RWPE2 (cell line): ENCODE measurements at regions not wholly inside any gene's neighbourhood (a gene's known extent, or its start where the extent isn't known, plus 50 kb on each side); places are given as distances from the start of the nearest gene placed in this dataset.
"Not testable (repeated sequence)": the region's sequence is repeated elsewhere in the genome, so short reads cannot be mapped to it uniquely, and the experiment has no call there.

Source experiments
- ATAC-seq: fragments of 200-7000 bp; cut with Tn5 transposase; 3 replicates; pipeline ENCODE4 v1.9.1; 2021; ENCODE audit warnings: low read depth
- DNase-seq: peaks from one replicate; pipeline ENCODE4 v3.0.0-alpha.2; 2020; ENCODE audit warnings: low spot score
- H3K27ac ChIP-seq: fragments of 450-650 bp; 2 replicates; pipeline ENCODE4 v1.5.1; 2017; ENCODE audit warnings: mild to moderate bottlenecking; ENCODE audit not compliant: poor library complexity, severe bottlenecking
- H3K27me3 ChIP-seq: fragments of 250-450 bp; sonication (Bioruptor Pico); 2 replicates; pipeline ENCODE4 v1.5.1; 2021; ENCODE audit warnings: mild to moderate bottlenecking, moderate library complexity; ENCODE audit not compliant: insufficient read depth, poor library complexity, severe bottlenecking
- H3K36me3 ChIP-seq: fragments of 250-450 bp; sonication (Bioruptor Pico); 2 replicates; pipeline ENCODE4 v1.5.1; 2020; ENCODE audit warnings: low read depth, mild to moderate bottlenecking, moderate library complexity
- H3K4me1 ChIP-seq: fragments of 250-450 bp; sonication (Bioruptor Pico); 2 replicates; pipeline ENCODE4 v1.5.1; 2021; ENCODE audit warnings: mild to moderate bottlenecking, moderate library complexity; ENCODE audit not compliant: insufficient read depth, poor library complexity, severe bottlenecking
- H3K4me3 ChIP-seq: fragments of 250-450 bp; sonication (Bioruptor Pico); 2 replicates; pipeline ENCODE4 v1.5.1; 2021; ENCODE audit warnings: mild to moderate bottlenecking, moderate library complexity; ENCODE audit not compliant: severe bottlenecking
- H3K9me3 ChIP-seq: fragments of 250-450 bp; sonication (Bioruptor Pico); 2 replicates; pipeline ENCODE4 v1.5.1; 2021; ENCODE audit warnings: mild to moderate bottlenecking, moderate library complexity; ENCODE audit not compliant: severe bottlenecking
- CTCF ChIP-seq: fragments of 450-650 bp; IDR thresholded peaks from one replicate; pipeline ENCODE4 v1.5.1; 2017; ENCODE audit warnings: mild to moderate bottlenecking, moderate library complexity; ENCODE audit not compliant: poor library complexity, severe bottlenecking

GRCh38 chr2:89199453-89200246 lies 508.2 kb downstream of the RPIA start:
- not testable (repeated sequence) for DNase-seq, H3K9me3 ChIP-seq, H3K27ac ChIP-seq, H3K27me3 ChIP-seq, H3K4me3 ChIP-seq, H3K4me1 ChIP-seq, H3K36me3 ChIP-seq, ATAC-seq

GRCh38 chr2:89200247-89200527 lies 508.7 kb downstream of the RPIA start:
- H3K27ac ChIP-seq, ATAC-seq, H3K4me1 ChIP-seq, H3K4me3 ChIP-seq, H3K27me3 ChIP-seq, H3K9me3 ChIP-seq, DNase-seq, H3K36me3 ChIP-seq: not testable (repeated sequence)

GRCh38 chr2:89202518-89202917 lies 511.0 kb downstream of the RPIA start:
- H3K9me3 ChIP-seq, H3K4me1 ChIP-seq, H3K27me3 ChIP-seq, H3K36me3 ChIP-seq, ATAC-seq, H3K27ac ChIP-seq, DNase-seq, H3K4me3 ChIP-seq: not testable (repeated sequence)

- not testable (repeated sequence) for H3K27me3 ChIP-seq, H3K4me1 ChIP-seq, H3K36me3 ChIP-seq, H3K9me3 ChIP-seq, H3K4me3 ChIP-seq, DNase-seq, H3K27ac ChIP-seq
- peak; percentile 10 for TF ChIP-seq CTCF
- ATAC-seq = peak; percentile 52; the same call in 1 of the 3 replicates
These were observed 513.7 kb downstream of the RPIA start for GRCh38 chr2:89205153-89205552.

- not testable (repeated sequence) for H3K4me3 ChIP-seq, DNase-seq, H3K27ac ChIP-seq, H3K4me1 ChIP-seq, H3K9me3 ChIP-seq, H3K36me3 ChIP-seq, H3K27me3 ChIP-seq
- peak; percentile 86 for ATAC-seq
These were observed 516.9 kb downstream of the RPIA start for GRCh38 chr2:89208144-89208932.

- H3K4me1 ChIP-seq, H3K27me3 ChIP-seq, DNase-seq, H3K4me3 ChIP-seq, H3K9me3 ChIP-seq, H3K27ac ChIP-seq, H3K36me3 ChIP-seq: not testable (repeated sequence)
- peak; percentile 97 for ATAC-seq
- TF ChIP-seq CTCF = peak; percentile 20
These were observed 521.7 kb downstream of the RPIA start for GRCh38 chr2:89213151-89213550.

- H3K27ac ChIP-seq, H3K27me3 ChIP-seq, H3K9me3 ChIP-seq, H3K4me3 ChIP-seq, DNase-seq, H3K36me3 ChIP-seq, H3K4me1 ChIP-seq, ATAC-seq: not testable (repeated sequence)
These were observed 522.3 kb downstream of the RPIA start for GRCh38 chr2:89213811-89214210.

GRCh38 chr2:89221474-89221873 lies 530.0 kb downstream of the RPIA start:
- H3K4me3 ChIP-seq, H3K27ac ChIP-seq, H3K27me3 ChIP-seq, H3K4me1 ChIP-seq, DNase-seq, H3K9me3 ChIP-seq, H3K36me3 ChIP-seq, ATAC-seq: not testable (repeated sequence)

- H3K9me3 ChIP-seq, H3K4me1 ChIP-seq, ATAC-seq: not testable (repeated sequence)
These were observed 530.7 kb downstream of the RPIA start for GRCh38 chr2:89222063-89222732.

More at GRCh38 chr2:89222063-89222732, 530.7 kb downstream of the RPIA start:
- H3K36me3 ChIP-seq, H3K27me3 ChIP-seq, DNase-seq, H3K27ac ChIP-seq, H3K4me3 ChIP-seq: not testable (repeated sequence)
